ENCODE measurements at regions not wholly inside any gene's neighbourhood (a gene's known extent, or its start where the extent isn't known, plus 50 kb on each side); places are given as distances from the start of the nearest gene placed in this dataset.
"Not testable (repeated sequence)": the region's sequence is repeated elsewhere in the genome, so short reads cannot be mapped to it uniquely, and the experiment has no call there.

DNA sequence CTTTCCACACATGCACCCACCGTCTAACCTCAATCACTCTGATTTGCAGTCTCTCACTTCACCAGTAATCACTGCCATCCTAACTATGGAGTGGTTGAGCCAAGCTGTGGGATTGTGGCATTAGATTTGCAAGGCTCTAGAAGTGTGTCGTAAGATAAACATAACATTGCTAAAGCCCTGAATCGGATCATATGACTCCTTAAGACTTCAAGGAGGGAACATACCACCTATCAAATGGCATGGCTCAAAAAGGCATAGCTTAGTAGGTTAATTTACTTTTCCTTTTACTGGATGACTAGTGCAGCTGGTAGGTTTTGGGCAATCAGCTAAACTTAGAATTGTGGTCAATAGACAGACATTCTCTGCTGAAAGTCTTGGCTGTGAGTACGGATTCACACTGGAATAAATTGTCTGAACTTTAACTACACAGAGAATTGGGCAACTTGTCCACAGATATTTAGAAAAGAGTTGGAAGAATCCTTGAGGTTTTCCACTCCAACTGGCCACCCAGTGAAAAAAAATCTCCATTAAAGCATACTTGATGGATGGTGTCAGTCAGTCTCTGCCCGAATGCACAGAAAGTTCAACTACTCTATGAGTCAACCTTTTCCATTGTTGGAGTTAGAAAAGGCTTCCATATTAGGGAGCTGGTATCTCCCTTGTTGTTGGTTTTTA is 476.7 kb upstream of the CBLB start:
- TF ChIP-seq, protein P1, sequence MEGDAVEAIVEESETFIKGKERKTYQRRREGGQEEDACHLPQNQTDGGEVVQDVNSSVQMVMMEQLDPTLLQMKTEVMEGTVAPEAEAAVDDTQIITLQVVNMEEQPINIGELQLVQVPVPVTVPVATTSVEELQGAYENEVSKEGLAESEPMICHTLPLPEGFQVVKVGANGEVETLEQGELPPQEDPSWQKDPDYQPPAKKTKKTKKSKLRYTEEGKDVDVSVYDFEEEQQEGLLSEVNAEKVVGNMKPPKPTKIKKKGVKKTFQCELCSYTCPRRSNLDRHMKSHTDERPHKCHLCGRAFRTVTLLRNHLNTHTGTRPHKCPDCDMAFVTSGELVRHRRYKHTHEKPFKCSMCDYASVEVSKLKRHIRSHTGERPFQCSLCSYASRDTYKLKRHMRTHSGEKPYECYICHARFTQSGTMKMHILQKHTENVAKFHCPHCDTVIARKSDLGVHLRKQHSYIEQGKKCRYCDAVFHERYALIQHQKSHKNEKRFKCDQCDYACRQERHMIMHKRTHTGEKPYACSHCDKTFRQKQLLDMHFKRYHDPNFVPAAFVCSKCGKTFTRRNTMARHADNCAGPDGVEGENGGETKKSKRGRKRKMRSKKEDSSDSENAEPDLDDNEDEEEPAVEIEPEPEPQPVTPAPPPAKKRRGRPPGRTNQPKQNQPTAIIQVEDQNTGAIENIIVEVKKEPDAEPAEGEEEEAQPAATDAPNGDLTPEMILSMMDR (IDR thresholded peaks at IDR 0.05; ENCODE audit: insufficient read depth, low read depth, low read length) = no peak
- DNase-seq (ENCODE audit: low read depth) = peak; percentile 97
- H3K4me3 ChIP-seq (ENCODE audit: low read depth, low read length) = no peak overlapping the region

DNA sequence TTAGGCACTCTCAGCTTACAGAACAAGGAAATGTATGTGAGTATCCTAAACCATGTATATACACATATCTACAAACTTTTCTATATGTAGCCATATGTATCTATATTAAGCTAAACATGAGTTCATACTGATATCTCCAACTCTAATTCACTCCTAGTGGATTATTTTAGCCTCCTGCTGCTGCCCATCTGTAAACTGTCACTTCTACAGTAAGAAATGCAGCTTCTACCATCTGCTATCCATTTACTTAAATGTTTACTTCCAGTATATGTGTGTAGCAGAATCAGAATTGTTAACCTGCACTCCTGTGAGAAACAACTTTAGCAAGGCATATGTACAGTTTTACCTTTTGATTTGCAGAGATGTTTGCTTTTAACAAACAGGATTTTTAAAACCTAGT is 478.5 kb upstream of the CBLB start:
- DNase-seq (ENCODE audit: low read depth) = no peak
- TF ChIP-seq, protein P1 (IDR thresholded peaks at IDR 0.05; ENCODE audit: insufficient read depth, low read depth, low read length) = no peak
- H3K4me3 ChIP-seq (ENCODE audit: low read depth, low read length) = no peak overlapping the region

DNA sequence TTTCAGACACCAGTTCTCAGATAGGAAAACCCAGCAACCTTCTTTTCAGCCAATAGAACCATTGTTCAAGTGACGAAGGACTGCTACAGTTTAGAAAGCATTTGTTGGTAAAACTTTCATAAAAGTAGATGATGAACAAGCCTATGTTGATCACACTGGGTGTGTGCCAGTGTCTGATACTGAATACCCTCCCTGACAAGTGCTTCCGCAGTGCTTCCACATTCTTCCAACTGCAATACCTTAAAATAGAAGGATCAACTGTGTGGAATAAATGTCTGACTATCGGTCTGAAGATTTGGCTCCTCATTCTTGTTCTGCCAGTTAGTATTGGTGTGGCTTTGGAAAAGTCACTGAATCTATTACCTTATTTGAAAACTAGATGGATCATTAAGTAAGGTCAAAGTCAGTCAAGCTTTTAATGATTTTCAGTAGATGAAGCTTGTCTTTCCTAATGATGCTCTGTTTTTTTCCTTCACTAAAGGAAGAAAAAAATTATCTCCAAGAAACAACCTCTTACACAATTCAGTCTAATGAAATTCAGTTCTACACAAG is 479.4 kb upstream of the CBLB start:
- TF ChIP-seq, protein P1 (IDR thresholded peaks at IDR 0.05; ENCODE audit: insufficient read depth, low read depth, low read length) = no peak
- no peak for DNase-seq (ENCODE audit: low read depth)
- no peak overlapping the region for H3K4me3 ChIP-seq (ENCODE audit: low read depth, low read length)

DNA sequence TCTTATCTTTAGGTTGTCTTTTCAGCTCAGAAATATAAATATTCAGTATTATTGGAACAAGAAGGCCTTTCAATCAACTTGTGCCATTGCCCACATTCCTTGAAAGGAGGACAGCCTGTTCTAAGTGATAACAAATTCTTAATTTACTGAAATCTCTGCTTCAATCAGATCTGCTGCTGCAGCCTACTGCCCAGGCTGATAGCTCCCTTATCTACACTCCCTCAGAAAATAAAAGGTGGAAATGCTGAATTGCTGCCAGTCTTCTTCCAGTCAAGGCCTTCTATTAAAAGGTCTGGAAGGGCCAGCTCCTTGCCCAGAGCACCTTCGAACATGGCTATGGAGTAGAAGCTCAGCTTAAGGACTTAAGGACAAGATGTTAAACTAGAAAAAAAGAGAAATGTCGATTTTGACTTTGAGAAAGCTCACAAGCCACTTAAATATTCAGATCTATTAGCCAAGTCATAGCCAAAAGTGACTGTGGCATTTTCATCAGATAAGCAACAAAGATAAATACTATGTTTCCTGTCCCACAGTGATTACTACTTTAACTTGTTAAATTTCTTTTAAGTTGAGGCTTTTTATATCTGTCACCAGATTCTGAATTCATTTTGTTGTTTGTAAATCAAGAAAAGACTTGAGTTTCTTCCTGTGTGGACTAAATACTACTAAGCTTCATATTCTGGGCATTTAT is 480.5 kb upstream of the CBLB start:
- DNase-seq (ENCODE audit: low read depth) = no peak
- TF ChIP-seq, protein P1 (IDR thresholded peaks at IDR 0.05; ENCODE audit: insufficient read depth, low read depth, low read length) = no peak
- no peak overlapping the region for H3K4me3 ChIP-seq (ENCODE audit: low read depth, low read length)

DNA sequence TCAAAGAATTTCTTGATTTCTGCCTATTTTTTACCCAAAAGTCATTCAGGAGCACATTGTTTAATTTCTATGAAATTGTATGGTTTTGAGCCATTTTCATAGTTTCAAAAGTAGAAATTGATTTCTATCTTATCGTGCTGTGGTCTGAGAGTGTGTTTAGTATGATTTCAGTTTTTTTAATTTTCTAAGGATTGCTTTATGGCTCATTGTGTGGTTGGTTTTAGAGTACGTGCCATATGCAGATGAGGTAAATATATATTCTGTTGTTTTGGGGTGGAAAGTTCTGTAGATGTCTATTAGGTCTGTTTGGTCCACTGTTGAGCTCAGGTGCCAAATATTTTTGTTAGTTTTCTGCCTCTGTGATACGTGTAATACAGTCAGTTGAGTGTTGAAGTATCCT is 487.1 kb upstream of the CBLB start:
- no peak for DNase-seq (ENCODE audit: low read depth)
- no peak overlapping the region for H3K4me3 ChIP-seq (ENCODE audit: low read depth, low read length)
- TF ChIP-seq, protein P1 (IDR thresholded peaks at IDR 0.05; ENCODE audit: insufficient read depth, low read depth, low read length) = no peak

DNA sequence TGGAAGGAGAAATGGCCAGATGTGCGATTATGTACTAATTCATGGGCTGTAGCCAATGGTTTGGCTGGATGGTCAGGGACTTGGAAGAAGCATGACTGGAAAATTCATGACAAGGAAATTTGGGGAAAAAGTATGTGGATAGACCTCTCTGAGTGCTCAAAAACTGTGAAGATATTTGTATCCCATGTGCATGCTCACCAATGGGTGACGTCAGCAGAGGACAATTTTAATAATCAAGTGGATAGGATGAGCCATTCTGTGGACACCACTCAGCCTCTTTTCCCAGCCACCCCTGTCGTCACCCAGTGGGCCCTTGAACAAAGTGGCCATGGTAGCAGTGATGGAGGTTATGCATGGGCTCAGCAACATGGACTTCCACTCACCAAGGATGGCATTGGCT is 490.9 kb upstream of the CBLB start:
- TF ChIP-seq, protein P1 (IDR thresholded peaks at IDR 0.05; ENCODE audit: insufficient read depth, low read depth, low read length) = no peak
- DNase-seq (ENCODE audit: low read depth) = no peak

DNA sequence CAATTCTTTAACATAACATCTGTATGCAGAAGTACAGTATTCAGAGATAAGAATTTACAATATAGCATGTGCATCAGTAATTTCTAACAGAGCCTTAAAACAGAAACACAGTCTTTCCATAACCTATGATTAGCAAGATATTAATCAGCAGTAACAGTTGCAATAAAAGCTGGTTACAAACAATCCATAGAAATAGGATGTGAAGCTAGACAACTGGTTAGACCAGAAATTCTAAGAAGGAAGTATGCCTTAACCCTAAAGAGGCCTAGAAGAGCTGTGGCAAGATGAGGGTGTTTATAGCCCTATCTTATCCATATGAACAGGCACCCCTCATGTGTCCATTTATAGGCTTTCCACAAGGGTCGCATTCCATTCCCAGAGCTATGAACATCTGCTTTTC is 492.1 kb upstream of the CBLB start:
- peak; percentile 12 for DNase-seq (ENCODE audit: low read depth)
- not testable (repeated sequence) for H3K4me3 ChIP-seq (ENCODE audit: low read depth, low read length)

More for the DNA sequence above, 490.9 kb upstream of the CBLB start:
- H3K4me3 ChIP-seq (ENCODE audit: low read depth, low read length) = no peak overlapping the region
